H1 (cell line): ENCODE measurements at regions not wholly inside any gene's neighbourhood (a gene's known extent, or its start where the extent isn't known, plus 50 kb on each side); places are given as distances from the start of the nearest gene placed in this dataset.
A peak's percentile ranks its signal among the peaks of the same experiment; 100 is the strongest.

ENCODE experiments used
- CTCF ChIA-PET: fragments of 300-600 bp; sonication (Branson Sonifier 250); formaldehyde crosslinking; loops from one replicate; lab custom pipeline; 2021; ENCODE audit not compliant: partially characterized antibody; lab: Charles Lee
- POLR2A ChIA-PET: fragments of 300-600 bp; sonication (Branson Sonifier 250); formaldehyde crosslinking; loops from one replicate; lab custom pipeline; 2021; ENCODE audit warnings: inconsistent platforms; ENCODE audit not compliant: partially characterized antibody; lab: Charles Lee
- DNase-seq, 2 experiments: peaks; one replicate each; pipeline versions ENCODE4 v3.0.0 to v3.0.0-alpha.2; 2010 to 2022; ENCODE audit warnings: low spot score in 2 of 2, low read depth in 1 of 2, mixed read lengths in 1 of 2
- FAIRE-seq: peaks from 2 replicates; lab custom pipeline; 2011; peaks lifted over from hg19 to GRCh38; lab: Jason Lieb, UNC
- H2AFZ ChIP-seq: 2 replicates; pipeline ENCODE4 v1.8.1; 2012; ENCODE audit warnings: low read length, inconsistent platforms
- H2AK5ac ChIP-seq: 2 replicates; pipeline ENCODE4 v1.6.1; 2013; ENCODE audit warnings: low read depth, low read length
- H2BK120ac ChIP-seq: replicated peaks from 2 replicates; pipeline ENCODE3; 2013; ENCODE audit warnings: low read depth, low read length, inconsistent platforms
- H2BK12ac ChIP-seq: 2 replicates; pipeline ENCODE4 v1.6.1; 2013; ENCODE audit warnings: low read depth, low read length
- H2BK15ac ChIP-seq: 2 replicates; pipeline ENCODE4 v1.6.1; 2013; ENCODE audit warnings: low read length
- H2BK20ac ChIP-seq: 2 replicates; pipeline ENCODE4 v1.6.1; 2013; ENCODE audit warnings: low read length
- H2BK5ac ChIP-seq: 2 replicates; pipeline ENCODE4 v1.6.1; 2013; ENCODE audit warnings: low read depth, low read length
- H3K14ac ChIP-seq: 2 replicates; pipeline ENCODE4 v1.6.1; 2013; ENCODE audit warnings: inconsistent platforms; ENCODE audit not compliant: insufficient read length
- H3K18ac ChIP-seq: 2 replicates; pipeline ENCODE4 v1.6.1; 2013; ENCODE audit warnings: low read length; ENCODE audit errors: extremely low read depth
- H3K23ac ChIP-seq: 2 replicates; pipeline ENCODE4 v1.6.1; 2013; ENCODE audit warnings: inconsistent platforms; ENCODE audit not compliant: insufficient read length
- H3K23me2 ChIP-seq: 2 replicates; pipeline ENCODE4 v1.6.1; 2013; ENCODE audit warnings: low read depth, low read length
- H3K27ac ChIP-seq: 2 replicates; pipeline ENCODE4 v1.6.1; 2011; ENCODE audit warnings: low read depth, low read length, inconsistent platforms
- H3K27me3 ChIP-seq, 4 experiments: replicated peaks in 1 of 4; 1 replicate in 1 of 4; 2 replicates in 3 of 4; pipeline versions ENCODE4 v1.6.1 to v1.8.1; 2011 to 2013; ENCODE audit warnings: low read length in 3 of 4, mild to moderate bottlenecking in 3 of 4, inconsistent platforms in 2 of 4, mixed read lengths in 2 of 4, moderate library complexity in 1 of 4; ENCODE audit not compliant: control insufficient read depth in 3 of 4, insufficient read depth in 3 of 4; ENCODE audit errors: extremely low read depth in 1 of 4
- H3K36me3 ChIP-seq, 4 experiments: 2 replicates each; pipeline versions ENCODE4 v1.6.1 to v1.8.1; 2011 to 2013; ENCODE audit warnings: mild to moderate bottlenecking in 4 of 4, low read length in 3 of 4, moderate library complexity in 2 of 4, control low read depth in 1 of 4, inconsistent platforms in 1 of 4; ENCODE audit not compliant: insufficient read depth in 4 of 4, control insufficient read depth in 2 of 4
- H3K4ac ChIP-seq: replicated peaks from 2 replicates; pipeline ENCODE3; 2013; ENCODE audit warnings: low read length, low read depth, mixed read lengths, inconsistent platforms; ENCODE audit not compliant: insufficient read length
- H3K4me1 ChIP-seq, 4 experiments: replicated peaks in 1 of 4; 1 replicate in 1 of 4; 2 replicates in 3 of 4; pipeline versions ENCODE4 v1.6.1 to v1.8.1; 2011 to 2013; ENCODE audit warnings: low read length in 3 of 4, inconsistent platforms in 2 of 4, mixed read lengths in 1 of 4; ENCODE audit not compliant: insufficient read depth in 4 of 4, control insufficient read depth in 3 of 4
- H3K4me2 ChIP-seq, 2 experiments: 2 replicates each; pipeline versions ENCODE4 v1.6.1 to v1.8.1; 2011 to 2013; ENCODE audit warnings: low read depth in 2 of 2, low read length in 2 of 2, control low read depth in 1 of 2, inconsistent platforms in 1 of 2, mild to moderate bottlenecking in 1 of 2; ENCODE audit not compliant: insufficient read depth in 1 of 2
- H3K4me3 ChIP-seq, 4 experiments: fragments of 200-600, 300-600 bp in 1 of 4; sonication (generic), shearing (Covaris generic), sonication (Bioruptor Twin) in 1 of 4; 2 replicates each; pipeline versions ENCODE4 v1.5.1 to v1.8.1; 2011 to 2016; ENCODE audit warnings: low read length in 4 of 4, low read depth in 3 of 4, control low read depth in 2 of 4, inconsistent platforms in 2 of 4, mild to moderate bottlenecking in 2 of 4, mixed read lengths in 1 of 4, moderate library complexity in 1 of 4; ENCODE audit not compliant: insufficient read depth in 2 of 4; ENCODE audit errors: extremely low read depth in 1 of 4
- H3K56ac ChIP-seq: replicated peaks from 2 replicates; pipeline ENCODE3; 2013; ENCODE audit warnings: low read depth, mild to moderate bottlenecking, mixed read lengths, low read length, inconsistent platforms; ENCODE audit not compliant: insufficient read length
- H3K79me1 ChIP-seq: 2 replicates; pipeline ENCODE4 v1.6.1; 2013; ENCODE audit warnings: low read depth, low read length, control low read depth
- H3K79me2 ChIP-seq, 2 experiments: 2 replicates each; pipeline versions ENCODE4 v1.6.1 to v1.8.1; 2012 to 2013; ENCODE audit warnings: low read length in 2 of 2, mild to moderate bottlenecking in 2 of 2, inconsistent platforms in 1 of 2; ENCODE audit not compliant: insufficient read depth in 2 of 2, control insufficient read depth in 1 of 2
- H3K9ac ChIP-seq, 4 experiments: replicated peaks in 1 of 4; 1 replicate in 1 of 4; 2 replicates in 3 of 4; pipeline versions ENCODE4 v1.6.1 to v1.8.1; 2011 to 2013; ENCODE audit warnings: low read depth in 3 of 4, low read length in 3 of 4, control low read depth in 2 of 4, mild to moderate bottlenecking in 2 of 4, moderate library complexity in 2 of 4, inconsistent platforms in 1 of 4; ENCODE audit errors: extremely low read depth in 1 of 4
- H3K9me3 ChIP-seq, 2 experiments: 2 replicates each; pipeline versions ENCODE4 v1.6.1 to v1.8.1; 2012 to 2013; ENCODE audit warnings: mild to moderate bottlenecking in 2 of 2, moderate library complexity in 2 of 2, control low read depth in 1 of 2, inconsistent platforms in 1 of 2, low read depth in 1 of 2, low read length in 1 of 2, mixed read lengths in 1 of 2; ENCODE audit not compliant: insufficient read depth in 2 of 2
- H4K20me1 ChIP-seq, 2 experiments: replicated peaks in 1 of 2; 2 replicates each; pipeline versions ENCODE3 to v1.8.1; 2011 to 2013; ENCODE audit warnings: inconsistent platforms in 2 of 2, low read length in 2 of 2, mild to moderate bottlenecking in 1 of 2; ENCODE audit not compliant: insufficient read depth in 2 of 2, control insufficient read depth in 1 of 2
- H4K5ac ChIP-seq: 2 replicates; pipeline ENCODE4 v1.6.1; 2013; ENCODE audit warnings: low read length, low read depth, mixed read lengths, inconsistent platforms; ENCODE audit not compliant: insufficient read length
- H4K8ac ChIP-seq: 2 replicates; pipeline ENCODE4 v1.8.0; 2013; ENCODE audit warnings: mild to moderate bottlenecking, moderate library complexity, low read length, inconsistent platforms; ENCODE audit not compliant: insufficient read depth; ENCODE audit errors: extremely low read depth
- H4K91ac ChIP-seq: replicated peaks from 2 replicates; pipeline ENCODE3; 2013; ENCODE audit warnings: low read length, mixed read lengths, inconsistent platforms; ENCODE audit not compliant: insufficient read length
- SAP30 ChIP-seq: fragments of 300-600 bp; sonication (generic); IDR thresholded peaks from 2 replicates; pipeline ENCODE4 v1.7.1; 2012; ENCODE audit warnings: low read length, moderate library complexity, mild to moderate bottlenecking, inconsistent platforms; ENCODE audit not compliant: insufficient read depth, insufficient replicate concordance
- SP4 ChIP-seq: IDR thresholded peaks from 2 replicates; pipeline ENCODE4 v1.6.1; 2012; ENCODE audit warnings: low read length, inconsistent platforms
- WGBS, 2 experiments: shearing (Covaris generic) in 1 of 2; methylation state at CpG; one replicate each; pipeline versions ENCODE4 v1.1.6 to v1.1.7; 2013 to 2015; ENCODE audit warnings: low lambda C conversion rate in 2 of 2, mixed read lengths in 2 of 2, inconsistent platforms in 1 of 2, low coverage in 1 of 2, missing lambda C conversion rate in 1 of 2; ENCODE audit not compliant: insufficient replicate concordance in 2 of 2, insufficient coverage in 1 of 2, insufficient read length in 1 of 2; ENCODE audit errors: extremely low coverage in 1 of 2, missing lambda C conversion rate in 1 of 2; 5-methylcytosine and 5-hydroxymethylcytosine counted together

DNA sequence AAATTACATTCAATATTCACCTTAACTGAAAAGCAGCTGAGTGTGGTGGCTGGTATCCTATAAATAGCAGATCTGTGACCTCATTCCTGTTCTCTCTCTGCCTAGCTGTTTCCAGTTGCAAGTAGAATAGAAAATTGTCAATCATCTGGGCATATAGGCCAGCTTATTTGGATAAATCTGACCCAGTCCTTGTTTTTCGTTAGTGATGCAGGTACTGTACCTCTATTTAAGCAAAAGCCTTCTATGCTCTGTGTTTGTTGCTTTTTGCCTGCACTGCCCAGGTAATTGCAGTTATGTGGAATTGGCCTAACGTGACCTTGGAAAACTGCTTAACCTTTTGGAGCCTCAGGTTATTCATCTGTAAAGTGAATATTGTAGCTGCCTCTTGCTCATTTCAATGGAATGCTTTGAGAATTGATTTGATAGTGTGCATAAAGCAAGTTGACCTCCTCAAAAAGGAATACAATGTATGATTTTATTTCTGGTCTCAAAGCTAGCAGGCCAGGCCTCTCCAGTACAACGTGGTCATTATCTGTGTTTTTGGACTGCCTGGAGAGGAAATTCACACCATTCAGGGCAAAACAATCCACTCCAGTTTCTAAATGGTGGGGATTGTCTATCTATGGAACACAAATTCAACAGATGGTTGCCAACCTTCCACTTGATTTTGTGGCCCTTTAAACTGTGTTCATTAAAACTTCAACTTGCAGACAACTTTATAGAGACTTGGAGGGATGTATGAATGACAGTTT, 508.7 kb upstream of the CITED2 start:
- no peaks in the 10 kb centered on the region for H3K23me2 ChIP-seq
- H2BK5ac ChIP-seq: no peak overlapping the region; the same call in 1 of the 2 replicates
- no peaks in the 10 kb centered on the region for H3K79me2 ChIP-seq
- H3K27me3 ChIP-seq: no peaks in the 10 kb centered on the region
- 59% methylated on average over 3 of the region's 3 CpGs; no CpG with 5 or more reads in 1 of the 2 experiments for WGBS, 2 experiments
- H3K27ac ChIP-seq: no peak overlapping the region
- no peak overlapping the region for H2AK5ac ChIP-seq
- H2AFZ ChIP-seq: no peak overlapping the region
- no peak overlapping the region for H4K91ac ChIP-seq
- H3K23ac ChIP-seq: no peak overlapping the region
- peak overlapping the region; percentile 44 for H2BK120ac ChIP-seq
- FAIRE-seq (no peak), DNase-seq (no peak)
- H3K79me1 ChIP-seq: no peaks in the 10 kb centered on the region
- H3K4me1 ChIP-seq: peaks cover 4 to 50% (median 19%) of the 10 kb centered on the region in 4 experiments; a peak in 6 of 7 replicates
- H3K4me2 ChIP-seq: 0 out of 4 replicates have a peak overlapping the region, but pooled peaks of 1 of the 2 experiments have one; percentile 7
- TF ChIP-seq SAP30 (no peak), SP4 (no peak)
- H3K4ac ChIP-seq: no peak overlapping the region
- no peaks in the 10 kb centered on the region for H3K9me3 ChIP-seq
- H4K20me1 ChIP-seq: no peaks in the 10 kb centered on the region
- H3K36me3 ChIP-seq: no peaks in the 10 kb centered on the region
- H4K8ac ChIP-seq: no peak overlapping the region
- no peak overlapping the region for H4K5ac ChIP-seq
- POLR2A ChIA-PET: no interaction called here
- no peak overlapping the region for H3K9ac ChIP-seq
- no peak overlapping the region for H3K4me3 ChIP-seq
- no peak overlapping the region for H2BK15ac ChIP-seq
- H3K18ac ChIP-seq: peak overlapping the region; percentile 10; the same call in 1 of the 2 replicates
- H3K14ac ChIP-seq: no peak overlapping the region
- no peak overlapping the region for H2BK20ac ChIP-seq
- H2BK12ac ChIP-seq: no peak overlapping the region
- H3K56ac ChIP-seq: no peak overlapping the region
- CTCF ChIA-PET: interaction anchor here (0.5 to 3.6 kb wide), 9 partner anchors 11 to 619 kb away, joined by 3 to 16 read pairs (median 4); no protein-coding TSS in a partner anchor
